Fibroblast of the aortic adventitia (primary cell): ENCODE measurements at regions not wholly inside any gene's neighbourhood (a gene's known extent, or its start where the extent isn't known, plus 50 kb on each side); places are given as distances from the start of the nearest gene placed in this dataset.

ENCODE experiments used
- DNase-seq: peaks from one replicate; pipeline ENCODE4 v3.0.0-alpha.2; 2010; ENCODE audit warnings: low read depth
- H3K4me3 ChIP-seq: 2 replicates; pipeline ENCODE4 v1.5.1; 2011; ENCODE audit warnings: low read depth, mild to moderate bottlenecking, control low read depth, low read length, moderate library complexity
- CTCF ChIP-seq: IDR thresholded peaks from 2 replicates; pipeline ENCODE4 v1.5.1; 2011; ENCODE audit warnings: mild to moderate bottlenecking, low read length, control low read depth, inconsistent platforms; ENCODE audit not compliant: insufficient read depth

GRCh38 chr5:54754420-54754819, 231.0 kb downstream of the ESM1 start:
- H3K4me3 ChIP-seq, result no peak overlapping the region
- no peak for TF ChIP-seq CTCF
- no peak for DNase-seq

- TF ChIP-seq CTCF, result no peak
- no peak for DNase-seq
- no peak overlapping the region for H3K4me3 ChIP-seq
These were observed 231.6 kb downstream of the ESM1 start for GRCh38 chr5:54753753-54754152.

GRCh38 chr5:54753034-54753433, 232.4 kb downstream of the ESM1 start:
- DNase-seq, result peak; percentile 70
- no peak for TF ChIP-seq CTCF
- H3K4me3 ChIP-seq, result no peak overlapping the region

GRCh38 chr5:54748527-54748926, 231.0 kb downstream of the SNX18 start:
- no peak for TF ChIP-seq CTCF
- no peak overlapping the region for H3K4me3 ChIP-seq
- DNase-seq, result no peak

GRCh38 chr5:54746777-54747398, 229.3 kb downstream of the SNX18 start:
- no peak for DNase-seq
- TF ChIP-seq CTCF, result no peak

GRCh38 chr5:54746346-54746745, 228.8 kb downstream of the SNX18 start:
- no peak overlapping the region for H3K4me3 ChIP-seq
- TF ChIP-seq CTCF, result no peak
- DNase-seq, result no peak

More at GRCh38 chr5:54746777-54747398, 229.3 kb downstream of the SNX18 start:
- H3K4me3 ChIP-seq, result no peak overlapping the region

- no peak overlapping the region for H3K4me3 ChIP-seq
- no peak for TF ChIP-seq CTCF
- DNase-seq, result no peak
These were observed 228.0 kb downstream of the SNX18 start for GRCh38 chr5:54745599-54745998.
